IPS-18c (cell line): ENCODE measurements at regions not wholly inside any gene's neighbourhood (a gene's known extent, or its start where the extent isn't known, plus 50 kb on each side); places are given as distances from the start of the nearest gene placed in this dataset.

Experiments
- H3K4me3 ChIP-seq: 2 replicates; pipeline ENCODE4 v1.7.0; 2013; ENCODE audit warnings: low read depth, mild to moderate bottlenecking, low read length, moderate library complexity; ENCODE audit not compliant: insufficient read depth
- H3K9me3 ChIP-seq: one replicate; pipeline ENCODE4 v1.6.1; 2013; ENCODE audit warnings: mild to moderate bottlenecking, low read length, moderate library complexity; ENCODE audit not compliant: control insufficient read depth, insufficient read depth

GRCh38 chr2:156864325-156864724 is 393.2 kb upstream of the GALNT5 start:
- no peak overlapping the region for H3K4me3 ChIP-seq

GRCh38 chr2:156864753-156865152 is 392.8 kb upstream of the GALNT5 start:
- no peaks in the 10 kb centered on the region for H3K9me3 ChIP-seq
- no peak overlapping the region for H3K4me3 ChIP-seq

More at GRCh38 chr2:156864325-156864724, 393.2 kb upstream of the GALNT5 start:
- no peaks in the 10 kb centered on the region for H3K9me3 ChIP-seq

- Histone ChIP-seq H3K4me3 (no peak overlapping the region), H3K9me3 (no peaks in the 10 kb centered on the region)
Observed at GRCh38 chr2:156867201-156867600, 390.3 kb upstream of the GALNT5 start.

GRCh38 chr2:156874707-156875106 is 382.8 kb upstream of the GALNT5 start:
- Histone ChIP-seq H3K9me3 (no peaks in the 10 kb centered on the region), H3K4me3 (no peak overlapping the region)

- Histone ChIP-seq H3K9me3 (no peaks in the 10 kb centered on the region), H3K4me3 (no peak overlapping the region)
Observed at GRCh38 chr2:156883804-156884203, 373.7 kb upstream of the GALNT5 start.

- no peak overlapping the region for H3K4me3 ChIP-seq
- no peaks in the 10 kb centered on the region for H3K9me3 ChIP-seq
Observed at GRCh38 chr2:156884216-156884615, 373.3 kb upstream of the GALNT5 start.

GRCh38 chr2:156890529-156891148 is 366.9 kb upstream of the GALNT5 start:
- Histone ChIP-seq H3K9me3 (no peaks in the 10 kb centered on the region), H3K4me3 (no peak overlapping the region)

GRCh38 chr2:156891609-156892008 is 365.9 kb upstream of the GALNT5 start:
- H3K4me3 ChIP-seq = no peak overlapping the region

GRCh38 chr2:156892467-156893281 is 364.8 kb upstream of the GALNT5 start:
- no peaks in the 10 kb centered on the region for H3K9me3 ChIP-seq
- H3K4me3 ChIP-seq = peak overlapping the region; percentile 4; the same call in 1 of the 2 replicates

More at GRCh38 chr2:156891609-156892008, 365.9 kb upstream of the GALNT5 start:
- H3K9me3 ChIP-seq = no peaks in the 10 kb centered on the region

- no peak overlapping the region for H3K4me3 ChIP-seq
- H3K9me3 ChIP-seq = no peaks in the 10 kb centered on the region
Observed at GRCh38 chr2:156896294-156896693, 361.2 kb upstream of the GALNT5 start.

GRCh38 chr2:156897548-156897947 is 360.0 kb upstream of the GALNT5 start:
- H3K4me3 ChIP-seq = no peak overlapping the region
- no peaks in the 10 kb centered on the region for H3K9me3 ChIP-seq

- H3K4me3 ChIP-seq = no peak overlapping the region
Observed at GRCh38 chr2:156901373-156902031, 356.0 kb upstream of the GALNT5 start.

GRCh38 chr2:156903335-156903734 is 354.2 kb upstream of the GALNT5 start:
- no peaks in the 10 kb centered on the region for H3K9me3 ChIP-seq
- no peak overlapping the region for H3K4me3 ChIP-seq

More at GRCh38 chr2:156901373-156902031, 356.0 kb upstream of the GALNT5 start:
- H3K9me3 ChIP-seq = no peaks in the 10 kb centered on the region

GRCh38 chr2:156907806-156908205 is 349.7 kb upstream of the GALNT5 start:
- H3K4me3 ChIP-seq = no peak overlapping the region
- H3K9me3 ChIP-seq = no peaks in the 10 kb centered on the region

GRCh38 chr2:156908825-156909224 is 348.7 kb upstream of the GALNT5 start:
- no peaks in the 10 kb centered on the region for H3K9me3 ChIP-seq
- H3K4me3 ChIP-seq = no peak overlapping the region

GRCh38 chr2:156909983-156910382 is 347.5 kb upstream of the GALNT5 start:
- H3K9me3 ChIP-seq = no peaks in the 10 kb centered on the region
- H3K4me3 ChIP-seq = no peak overlapping the region

- H3K4me3 ChIP-seq = no peak overlapping the region
Observed at GRCh38 chr2:156915332-156915731, 342.2 kb upstream of the GALNT5 start.

GRCh38 chr2:156918410-156918809 is 339.1 kb upstream of the GALNT5 start:
- Histone ChIP-seq H3K4me3 (no peak overlapping the region), H3K9me3 (no peaks in the 10 kb centered on the region)

More at GRCh38 chr2:156915332-156915731, 342.2 kb upstream of the GALNT5 start:
- H3K9me3 ChIP-seq = no peaks in the 10 kb centered on the region
